IMR-90 (cell line): ENCODE measurements at regions not wholly inside any gene's neighbourhood (a gene's known extent, or its start where the extent isn't known, plus 50 kb on each side); places are given as distances from the start of the nearest gene placed in this dataset.
"Not testable (repeated sequence)": the region's sequence is repeated elsewhere in the genome, so short reads cannot be mapped to it uniquely, and the experiment has no call there.

Source experiments
- ATAC-seq: fragments of 200-7000 bp; cut with Tn5 transposase; 2 replicates; pipeline ENCODE4 v1.9.1; 2020; ENCODE audit warnings: low read depth, mild to moderate bottlenecking, moderate library complexity
- BruUV-seq: library from RNA; stranded (reverse); fragments of 400-500 nt; replicated peaks from 2 replicates; lab custom pipeline; 2021; lab: Mats Ljungman, UMichigan
- CTCF ChIA-PET: fragments of 300-600 bp; formaldehyde crosslinking; extraction: SDS; loops from one replicate; lab custom pipeline; 2021; ENCODE audit warnings: antibody characterized with exemption; lab: Yijun Ruan, JAX
- POLR2A ChIA-PET: fragments of 300-600 bp; sonication (Branson Sonifier 250); formaldehyde crosslinking; loops from one replicate; lab custom pipeline; 2022; ENCODE audit warnings: antibody characterized with exemption; ENCODE audit not compliant: unreplicated experiment; lab: Charles Lee
- DNase-seq: peaks from one replicate; pipeline ENCODE4 v3.0.0; 2013
- H2AFZ ChIP-seq: replicated peaks from 2 replicates; pipeline ENCODE3; 2013; ENCODE audit warnings: low read length, mild to moderate bottlenecking; ENCODE audit not compliant: poor library complexity
- H2AK5ac ChIP-seq: 2 replicates; pipeline ENCODE4 v1.6.1; 2013; ENCODE audit warnings: low read depth, low read length, inconsistent platforms
- H2AK9ac ChIP-seq: replicated peaks from 2 replicates; pipeline ENCODE3; 2013; ENCODE audit warnings: mild to moderate bottlenecking, low read depth, low read length, moderate library complexity; ENCODE audit not compliant: poor library complexity
- H2BK120ac ChIP-seq: 2 replicates; pipeline ENCODE4 v1.6.1; 2013; ENCODE audit warnings: low read depth, low read length, inconsistent platforms
- H2BK15ac ChIP-seq: 3 replicates; pipeline ENCODE4 v1.6.1; 2013; ENCODE audit warnings: low read depth, low read length, inconsistent platforms
- H2BK20ac ChIP-seq: 2 replicates; pipeline ENCODE4 v1.6.1; 2013; ENCODE audit warnings: low read depth, mild to moderate bottlenecking, inconsistent platforms, low read length, moderate library complexity
- H2BK5ac ChIP-seq: 2 replicates; pipeline ENCODE4 v1.6.1; 2013; ENCODE audit warnings: mild to moderate bottlenecking, low read depth, low read length, inconsistent platforms; ENCODE audit not compliant: poor library complexity, severe bottlenecking
- H3K14ac ChIP-seq: replicated peaks from 2 replicates; pipeline ENCODE4 v1.6.1; 2013; ENCODE audit warnings: low read depth, low read length, inconsistent platforms
- H3K18ac ChIP-seq: 2 replicates; pipeline ENCODE4 v1.6.1; 2013; ENCODE audit warnings: low read depth, low read length, control low read depth
- H3K23ac ChIP-seq: 2 replicates; pipeline ENCODE4 v1.6.1; 2013; ENCODE audit warnings: low read depth, low read length, inconsistent platforms
- H3K27ac ChIP-seq: 2 replicates; pipeline ENCODE4 v1.5.1; 2013; ENCODE audit warnings: mild to moderate bottlenecking, control low read depth, low read length; ENCODE audit not compliant: insufficient read depth
- H3K27me3 ChIP-seq: 2 replicates; pipeline ENCODE4 v1.6.1; 2013; ENCODE audit warnings: low read length; ENCODE audit not compliant: control insufficient read depth, insufficient read depth
- H3K36me3 ChIP-seq: 2 replicates; pipeline ENCODE4 v1.6.1; 2013; ENCODE audit warnings: low read length, mixed read lengths; ENCODE audit not compliant: control insufficient read depth, insufficient read depth
- H3K4ac ChIP-seq: 2 replicates; pipeline ENCODE4 v1.6.1; 2013; ENCODE audit warnings: low read depth, low read length, inconsistent platforms
- H3K4me1 ChIP-seq: 2 replicates; pipeline ENCODE4 v1.6.1; 2013; ENCODE audit warnings: low read length, mixed read lengths; ENCODE audit not compliant: control insufficient read depth, insufficient read depth
- H3K4me2 ChIP-seq: 2 replicates; pipeline ENCODE4 v1.6.1; 2013; ENCODE audit warnings: low read depth, mild to moderate bottlenecking, control low read depth, low read length, moderate library complexity
- H3K4me3 ChIP-seq: 2 replicates; pipeline ENCODE4 v1.5.1; 2013; ENCODE audit warnings: low read depth, mild to moderate bottlenecking, control low read depth, low read length, moderate library complexity; ENCODE audit not compliant: insufficient read depth
- H3K56ac ChIP-seq: 2 replicates; pipeline ENCODE4 v1.6.1; 2013; ENCODE audit warnings: low read length, inconsistent platforms; ENCODE audit not compliant: insufficient read depth; ENCODE audit errors: extremely low read depth
- H3K79me1 ChIP-seq, 2 experiments: 2 replicates each; pipeline ENCODE4 v1.6.1; 2013; ENCODE audit warnings: low read length in 2 of 2, inconsistent platforms in 1 of 2, low read depth in 1 of 2
- H3K9ac ChIP-seq: 2 replicates; pipeline ENCODE4 v1.6.1; 2013; ENCODE audit warnings: low read depth, low read length, control low read depth
- H3K9me1 ChIP-seq: 2 replicates; pipeline ENCODE4 v1.6.1; 2013; ENCODE audit warnings: low read length, inconsistent platforms; ENCODE audit not compliant: insufficient read depth
- H3K9me3 ChIP-seq: 2 replicates; pipeline ENCODE4 v1.6.1; 2013; ENCODE audit warnings: low read length; ENCODE audit not compliant: control insufficient read depth, insufficient read depth
- H4K20me1 ChIP-seq: 2 replicates; pipeline ENCODE4 v1.6.1; 2013; ENCODE audit warnings: low read length, inconsistent platforms; ENCODE audit not compliant: insufficient read depth
- H4K5ac ChIP-seq: 2 replicates; pipeline ENCODE4 v1.6.1; 2013; ENCODE audit warnings: mild to moderate bottlenecking, low read depth, low read length, control low read depth
- H4K8ac ChIP-seq, 2 experiments: 2 replicates each; pipeline ENCODE4 v1.6.1; 2013; ENCODE audit warnings: low read depth in 2 of 2, low read length in 2 of 2, control low read depth in 1 of 2, inconsistent platforms in 1 of 2
- H4K91ac ChIP-seq: 2 replicates; pipeline ENCODE4 v1.6.1; 2013; ENCODE audit warnings: low read depth, low read length, inconsistent platforms; ENCODE audit not compliant: insufficient read depth
- WGBS, 2 experiments: methylation state at CpG; one replicate each; pipeline versions ENCODE4 v1.1.5 to v1.1.7; 2013; ENCODE audit warnings: missing lambda C conversion rate in 2 of 2; ENCODE audit not compliant: insufficient read length in 1 of 2; ENCODE audit errors: extremely low coverage in 2 of 2; 5-methylcytosine and 5-hydroxymethylcytosine counted together
- dilution Hi-C: fragments of 300-500 bp; cut with HindIII; formaldehyde crosslinking; loops from one replicate; pipeline ENCODE4 v1.14.3; 2018; ENCODE audit warnings: low sequenced_read_pairs; ENCODE audit not compliant: unreplicated experiment
- in situ Hi-C: fragments of 300-500 bp; cut with MboI; formaldehyde crosslinking; loops from 3 replicates; pipeline ENCODE4 v1.14.3; 2019; ENCODE audit warnings: low sequenced_read_pairs, inconsistent platforms, mixed read lengths
- intact Hi-C: fragments of 100-400 bp; cut with micrococcal nuclease; formaldehyde crosslinking; loops from 2 replicates; pipeline ENCODE4 v1.10.0; 2022

- POLR2A ChIA-PET, H2AK9ac ChIP-seq, H4K20me1 ChIP-seq, H3K56ac ChIP-seq, DNase-seq, BruUV-seq, H3K9ac ChIP-seq, CTCF ChIA-PET, H4K8ac ChIP-seq, in situ Hi-C loops, H3K27me3 ChIP-seq, H2BK20ac ChIP-seq, H3K4me2 ChIP-seq, H3K9me3 ChIP-seq, H3K27ac ChIP-seq, H2BK5ac ChIP-seq, H4K5ac ChIP-seq, H4K91ac ChIP-seq, H3K9me1 ChIP-seq, H3K14ac ChIP-seq, H2AFZ ChIP-seq, H3K4ac ChIP-seq, H2BK15ac ChIP-seq, H2AK5ac ChIP-seq, dilution Hi-C loops, H3K36me3 ChIP-seq, H3K18ac ChIP-seq, H3K4me1 ChIP-seq, H2BK120ac ChIP-seq, H3K79me1 ChIP-seq, H3K4me3 ChIP-seq, H3K23ac ChIP-seq: not testable (repeated sequence)
- intact Hi-C loops = loop anchor here (5.0 kb wide), 1 partner anchor 272 kb away; no protein-coding TSS in a partner anchor
- ATAC-seq = peak; percentile 91
- no CpG with 5 or more reads among the region's 2 CpGs for WGBS, 2 experiments
These were observed 462.8 kb downstream of the RPIA start for GRCh38 chr2:89154247-89154682.

GRCh38 chr2:89160306-89160705 is 468.8 kb downstream of the RPIA start:
- POLR2A ChIA-PET, H3K9ac ChIP-seq, H3K79me1 ChIP-seq, H4K91ac ChIP-seq, H3K23ac ChIP-seq, H2BK120ac ChIP-seq, H3K4me1 ChIP-seq, H3K4me2 ChIP-seq, H3K9me3 ChIP-seq, H2BK20ac ChIP-seq, CTCF ChIA-PET, intact Hi-C loops, H3K36me3 ChIP-seq, H4K5ac ChIP-seq, dilution Hi-C loops, H3K9me1 ChIP-seq, H2AK5ac ChIP-seq, DNase-seq, H3K56ac ChIP-seq, H3K14ac ChIP-seq, in situ Hi-C loops, H3K18ac ChIP-seq, H2AFZ ChIP-seq, H3K27ac ChIP-seq, ATAC-seq, H2AK9ac ChIP-seq, H4K20me1 ChIP-seq, H3K4me3 ChIP-seq, H3K27me3 ChIP-seq, H2BK5ac ChIP-seq, H4K8ac ChIP-seq, H3K4ac ChIP-seq, H2BK15ac ChIP-seq, BruUV-seq: not testable (repeated sequence)
- WGBS, 2 experiments = no CpG with 5 or more reads among the region's 9 CpGs
